ENCODE measurements at regions not wholly inside any gene's neighbourhood (a gene's known extent, or its start where the extent isn't known, plus 50 kb on each side); places are given as distances from the start of the nearest gene placed in this dataset.
"Not testable (repeated sequence)": the region's sequence is repeated elsewhere in the genome, so short reads cannot be mapped to it uniquely, and the experiment has no call there.

DNA sequence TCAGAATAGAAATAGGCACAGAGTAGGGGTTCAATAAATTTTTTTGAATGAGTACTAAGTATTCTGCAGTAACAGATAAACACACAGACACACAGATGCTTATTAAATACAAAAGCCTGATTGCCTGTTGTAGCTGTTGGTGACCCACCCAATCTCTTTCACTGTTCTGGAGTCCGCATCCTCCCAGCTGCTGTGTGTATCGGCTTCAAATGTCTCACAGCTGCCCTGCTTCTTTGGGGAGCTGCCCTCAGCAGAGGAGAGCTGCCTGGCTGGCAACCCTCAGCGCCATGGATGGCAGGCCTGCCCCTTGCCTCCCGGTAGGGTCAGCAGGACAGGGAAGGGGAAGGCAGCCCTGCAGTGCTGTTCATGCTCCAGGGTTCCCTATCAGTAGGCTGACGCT is 50.5 kb upstream of the PRNP start:
- no peak for DNase-seq

DNA sequence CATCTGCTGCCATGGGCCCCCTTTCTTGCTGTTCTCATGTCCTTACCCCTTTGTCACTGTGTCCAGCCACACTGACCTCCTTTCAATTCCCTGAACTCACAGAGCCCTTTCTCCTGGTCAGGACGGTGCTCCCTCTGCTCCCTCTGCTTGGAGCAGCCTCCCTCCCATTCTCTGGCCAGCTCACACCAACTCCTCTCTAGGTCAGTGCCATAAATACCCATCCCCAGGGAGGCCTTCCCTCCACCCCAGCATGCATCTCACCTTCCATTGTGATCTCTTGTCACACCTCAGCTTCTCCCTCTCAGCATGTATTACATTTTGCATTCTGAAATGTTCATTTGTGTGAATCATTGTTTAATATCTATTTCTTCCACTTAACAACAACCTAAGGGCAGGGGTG is 50.9 kb upstream of the PRNP start:
- DNase-seq: no peak

DNA sequence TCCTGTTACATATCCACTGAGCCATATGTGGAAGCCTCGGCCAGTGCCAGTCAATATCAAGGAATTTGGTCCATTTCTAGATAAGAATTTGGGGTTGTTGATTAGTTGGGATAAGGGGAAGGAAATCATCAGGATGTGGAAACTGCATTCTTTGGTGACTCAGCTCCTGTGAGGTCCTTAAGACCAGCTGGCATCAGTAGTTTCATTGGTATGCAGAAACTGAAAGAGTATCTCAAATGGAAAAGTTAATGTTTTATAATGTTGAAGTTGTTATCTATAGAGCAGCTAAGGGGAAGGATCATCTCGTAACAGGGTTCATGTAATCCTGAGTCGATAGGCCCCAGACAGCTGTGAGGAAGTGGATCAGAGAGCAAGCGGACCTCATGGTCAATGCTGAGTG is 52.5 kb upstream of the PRNP start:
- no peak for DNase-seq

DNA sequence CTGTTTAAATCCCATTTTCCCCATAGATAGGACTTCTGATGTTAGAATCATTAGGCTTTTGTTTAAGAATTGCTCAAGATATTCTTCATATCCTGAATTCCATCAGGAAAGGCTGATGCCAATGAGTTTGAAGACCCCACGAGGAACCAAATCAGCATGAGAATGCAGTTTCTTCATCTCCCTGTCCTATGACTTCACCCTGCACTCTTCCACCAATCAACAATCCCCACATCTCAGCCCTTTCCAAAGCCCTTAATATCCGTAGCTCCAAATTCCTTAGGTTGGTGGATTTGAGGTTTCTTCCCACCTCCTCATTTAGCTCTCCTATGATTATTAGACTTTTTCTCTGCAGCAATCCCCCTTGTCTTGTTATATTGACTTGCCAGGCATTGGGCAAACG is 52.9 kb upstream of the PRNP start:
- no peak for DNase-seq

DNA sequence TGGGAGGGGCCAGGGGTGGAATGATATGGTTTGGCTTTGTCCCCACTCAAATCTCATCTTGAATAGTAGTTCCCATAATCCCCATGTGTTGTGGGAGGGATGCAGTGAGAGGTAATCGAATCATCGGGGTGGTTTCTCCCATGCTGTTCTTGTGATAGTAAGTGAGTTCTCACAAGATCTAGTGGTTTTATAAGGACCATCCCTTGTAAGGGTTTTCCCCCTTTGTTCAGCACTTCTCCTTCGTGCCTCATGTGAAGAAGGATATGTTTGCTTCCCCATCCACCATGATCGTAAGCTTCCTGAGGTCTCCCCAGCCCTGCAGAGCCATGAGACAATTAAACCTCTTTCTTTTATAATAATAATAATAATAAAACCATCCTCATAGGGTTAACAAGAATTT is 53.4 kb upstream of the PRNP start:
- no peak for DNase-seq

DNA sequence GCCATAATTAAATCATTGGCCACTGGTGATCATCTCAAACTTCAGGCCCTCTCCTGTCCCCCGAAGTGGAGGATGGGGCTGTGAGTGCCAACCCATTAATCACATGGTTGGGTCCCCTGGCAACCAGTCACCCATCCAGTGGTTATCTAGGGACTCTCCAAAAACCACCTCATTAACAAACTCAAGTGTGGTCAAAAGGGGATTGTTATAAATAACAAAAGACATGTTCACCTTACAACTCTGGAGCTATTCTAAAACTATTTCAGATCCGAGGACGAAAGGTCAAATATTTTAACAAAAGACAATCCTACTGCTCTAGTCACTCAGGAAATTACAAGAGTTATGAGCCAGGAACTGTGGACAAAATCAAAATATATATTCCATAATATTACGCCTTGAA is 60.0 kb upstream of the PRNP start:
- DNase-seq: no peak

DNA sequence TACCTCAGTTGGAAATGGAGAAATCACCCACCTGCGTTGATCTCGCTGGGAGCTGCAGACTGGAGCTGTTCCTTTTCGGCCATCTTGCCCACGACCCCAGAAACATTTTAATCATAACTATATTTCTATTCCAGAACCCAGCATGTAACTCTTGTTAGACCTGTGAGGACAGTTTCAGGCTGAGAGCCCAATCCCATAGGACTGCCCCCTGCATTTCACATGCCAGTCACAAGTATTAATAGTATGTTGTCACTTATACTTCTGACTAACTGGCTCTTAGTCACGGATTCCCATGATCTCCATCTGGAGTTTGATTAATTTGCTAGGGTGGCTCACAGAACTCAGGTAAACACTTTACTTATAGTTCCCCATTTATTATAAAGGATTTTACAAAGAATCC is 60.6 kb upstream of the PRNP start:
- DNase-seq: no peak

DNA sequence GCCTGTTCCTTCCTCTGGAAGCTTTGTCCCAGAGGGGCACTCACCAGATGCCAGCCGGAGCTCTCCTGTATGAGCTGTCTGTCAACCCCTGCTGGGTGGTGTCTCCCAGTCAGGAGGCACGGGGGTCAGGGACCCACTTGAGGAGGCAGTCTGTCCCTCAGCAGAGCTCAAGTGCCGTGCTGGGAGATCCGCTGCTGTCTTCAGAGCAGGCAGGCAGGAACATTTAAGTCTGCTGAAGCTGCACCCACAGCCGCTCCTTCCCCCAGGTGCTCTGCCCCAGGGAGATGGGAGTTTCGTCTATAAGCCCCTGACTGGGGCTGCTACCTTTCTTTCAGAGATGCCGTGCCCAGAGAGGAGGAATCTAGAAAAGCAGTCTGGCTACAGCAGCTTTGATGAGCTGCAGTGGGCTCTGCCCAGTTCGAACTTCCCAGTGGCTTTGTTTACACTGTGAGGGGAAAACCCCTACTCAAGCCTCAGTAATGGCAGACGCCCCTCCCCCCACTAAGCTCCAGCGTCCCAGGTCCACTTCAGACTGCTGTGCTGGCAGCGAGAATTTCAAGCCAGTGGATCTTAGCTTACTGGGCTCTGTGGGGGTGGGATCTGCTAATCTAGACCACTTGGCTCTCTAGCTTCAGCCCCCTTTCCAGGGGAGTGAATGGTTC is 61.5 kb upstream of the PRNP start:
- not testable (repeated sequence) for DNase-seq

DNA sequence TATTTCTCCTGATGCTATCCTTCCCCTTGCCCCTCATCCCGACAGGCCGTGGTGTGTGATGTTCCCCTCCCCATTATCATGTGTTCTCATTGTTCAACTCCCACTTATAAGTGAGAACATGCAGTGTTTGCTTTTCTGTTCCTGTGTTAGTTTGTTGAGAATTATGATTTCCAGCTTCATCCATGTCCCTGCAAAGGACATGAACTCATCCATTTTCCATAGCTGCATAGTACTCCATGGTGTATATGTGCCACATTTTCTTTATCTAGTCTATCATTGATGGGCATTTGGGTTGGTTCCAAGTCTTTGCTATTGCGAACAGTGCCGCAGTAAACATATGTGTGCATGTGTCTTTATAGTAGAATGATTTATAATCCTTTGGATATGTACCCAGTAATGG is 67.1 kb upstream of the PRNP start:
- DNase-seq: not testable (repeated sequence)

DNA sequence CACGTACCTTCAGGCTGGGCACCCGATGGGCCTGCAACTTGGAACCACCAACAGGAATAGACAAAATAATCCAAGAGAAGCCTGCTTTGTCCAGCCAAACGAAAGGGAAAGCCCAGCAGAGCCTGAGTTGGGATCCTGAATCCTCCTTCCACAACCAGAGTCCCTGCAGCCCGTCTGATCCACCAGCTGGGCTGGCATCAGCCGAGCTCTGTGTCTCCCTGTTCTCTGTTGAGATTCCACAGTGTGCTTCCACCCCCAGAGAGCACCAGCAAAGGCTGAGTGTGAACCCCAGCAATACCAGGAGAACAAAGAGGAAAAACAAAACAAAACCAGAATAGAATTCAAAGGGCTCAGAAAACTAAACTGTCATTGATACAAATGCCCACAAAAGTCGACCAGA is 68.8 kb upstream of the PRNP start:
- no peak for DNase-seq

DNA sequence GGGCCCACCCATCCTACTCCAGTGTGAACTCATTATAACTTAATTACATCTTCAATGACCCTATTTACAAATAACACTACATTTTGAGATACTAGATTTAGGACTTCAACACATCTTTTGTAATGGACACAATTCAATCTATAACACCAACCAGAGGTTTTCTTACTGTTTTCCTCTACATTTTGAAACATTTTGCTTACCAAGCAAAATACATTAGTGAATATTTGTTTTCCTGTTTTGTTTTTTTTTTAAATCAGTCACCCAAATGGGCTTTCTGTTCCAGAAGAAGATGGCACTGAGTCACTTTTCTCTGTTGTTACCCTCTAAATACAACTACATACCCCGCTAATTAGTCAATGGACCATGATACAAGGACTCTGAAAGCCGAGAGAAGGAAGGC is 69.2 kb upstream of the PRNP start:
- no peak for DNase-seq

DNA sequence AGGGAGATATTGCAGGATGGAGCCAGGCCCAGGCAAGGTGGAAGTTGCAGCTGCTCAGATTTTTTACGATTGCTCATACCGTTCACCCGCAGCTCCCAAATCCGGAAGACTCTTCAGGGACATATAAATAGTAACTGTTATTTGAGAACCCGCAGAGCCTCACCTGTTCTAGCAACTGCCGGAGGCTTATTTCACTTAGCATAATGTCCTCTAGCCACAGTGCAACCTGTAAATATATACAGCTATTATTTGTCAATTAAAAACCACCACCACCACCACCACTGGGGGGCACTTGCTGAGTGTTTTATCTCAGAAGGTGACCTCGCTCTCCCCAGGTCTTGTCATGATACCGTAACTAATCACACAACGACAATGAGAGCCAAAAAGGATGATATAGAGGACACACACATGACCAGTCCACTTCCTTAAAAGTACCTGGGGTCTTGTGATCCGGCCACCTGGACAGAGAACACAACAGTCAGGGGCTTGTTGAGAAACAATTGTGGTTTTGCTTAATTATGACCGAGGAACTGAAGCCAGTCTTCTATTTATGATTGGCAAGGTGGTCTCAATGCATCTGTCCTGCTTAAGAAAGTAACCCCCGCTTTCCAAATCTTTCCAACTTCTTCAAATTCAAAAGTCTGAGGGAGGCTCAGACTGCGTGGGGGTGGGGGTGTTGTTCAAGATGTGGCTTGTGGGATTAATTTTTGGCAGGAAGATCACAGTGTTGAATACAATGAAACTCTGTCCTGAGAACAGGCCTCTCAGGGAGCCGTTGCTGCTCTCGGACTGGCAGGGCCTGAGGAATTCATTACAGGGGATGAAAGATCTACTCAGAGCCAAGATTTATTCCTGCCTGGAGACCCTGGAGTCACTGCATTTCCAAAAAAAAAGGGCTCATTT is 72.3 kb upstream of the PRNP start:
- peak; percentile 37 for DNase-seq

DNA sequence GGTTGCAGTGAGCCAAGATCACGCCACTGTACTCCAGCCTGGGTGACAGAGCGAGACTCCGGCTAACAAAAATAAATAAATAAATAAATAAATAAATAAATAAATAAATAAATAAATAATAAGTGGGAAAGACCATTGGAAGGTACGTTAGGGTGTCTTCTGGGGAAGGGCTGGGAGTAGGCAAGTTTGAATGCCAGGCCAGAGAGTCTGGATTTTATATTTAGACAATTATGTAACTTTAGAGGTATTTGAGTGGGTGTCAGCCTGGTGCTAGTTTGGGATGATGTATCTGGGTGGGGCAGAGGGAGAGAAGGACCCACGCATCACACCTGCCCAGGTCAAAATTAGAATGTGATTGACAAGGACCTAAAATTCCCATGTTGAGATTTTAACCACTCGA is 73.1 kb upstream of the PRNP start:
- DNase-seq: no peak

DNA sequence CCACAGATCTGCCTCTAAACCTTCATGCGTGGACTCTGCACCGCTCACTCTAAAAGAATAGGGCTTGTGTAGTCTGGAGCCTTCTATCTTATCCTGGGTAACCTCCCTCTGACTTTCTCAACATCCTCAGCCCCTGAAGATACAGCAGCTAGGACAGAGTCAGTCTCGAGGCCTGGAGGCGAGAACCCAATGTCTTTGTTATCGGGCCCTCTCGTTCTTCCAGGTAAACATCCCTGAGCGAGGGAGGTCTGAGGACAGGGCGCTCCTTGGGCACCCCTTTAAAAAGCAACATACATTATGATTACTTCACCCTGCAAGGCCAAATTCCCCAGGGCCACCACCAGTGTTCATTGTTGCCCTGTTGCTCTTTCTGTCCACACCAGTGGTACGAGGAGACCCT is 75.4 kb upstream of the PRNP start:
- no peak for DNase-seq

DNA sequence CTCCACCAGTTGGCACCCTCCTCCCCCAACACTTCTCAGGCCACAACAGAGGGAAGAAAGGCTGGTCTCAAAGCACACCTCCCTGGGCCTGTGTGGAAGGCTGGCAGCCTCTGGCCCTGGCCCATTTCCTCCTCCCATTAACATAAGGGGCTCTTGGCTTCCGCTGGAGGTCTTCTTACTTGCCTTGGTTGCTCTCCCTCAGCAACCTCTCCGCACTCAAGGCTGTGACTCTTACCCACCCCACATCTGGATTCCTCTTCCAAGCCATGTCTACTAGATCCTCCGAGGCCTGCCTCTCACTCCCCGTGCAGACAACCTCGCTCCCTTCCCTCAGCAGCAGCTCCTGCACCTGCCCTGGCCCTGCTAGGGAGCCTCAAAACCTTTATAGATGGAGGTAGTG is 76.7 kb upstream of the PRNP start:
- DNase-seq: no peak

DNA sequence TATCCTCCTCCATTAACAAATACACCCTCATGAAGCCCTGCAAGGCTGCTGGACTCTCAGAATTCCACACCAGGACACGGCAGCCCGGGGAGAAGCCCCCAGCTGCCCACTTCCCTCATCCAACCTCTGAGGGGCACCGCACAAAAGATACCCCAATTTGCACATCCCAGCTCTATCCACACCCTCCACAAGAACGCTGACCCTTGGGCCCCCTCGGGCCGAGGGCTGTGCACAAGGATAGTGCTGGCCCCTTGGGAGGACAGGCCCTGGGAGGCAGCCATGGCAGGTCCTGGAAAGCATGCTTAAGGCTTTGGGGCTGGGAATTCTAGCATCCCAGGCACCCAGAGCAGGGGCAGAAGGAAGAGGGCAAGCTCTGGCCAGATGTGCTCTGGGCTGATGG is 77.4 kb upstream of the PRNP start:
- DNase-seq: no peak

DNA sequence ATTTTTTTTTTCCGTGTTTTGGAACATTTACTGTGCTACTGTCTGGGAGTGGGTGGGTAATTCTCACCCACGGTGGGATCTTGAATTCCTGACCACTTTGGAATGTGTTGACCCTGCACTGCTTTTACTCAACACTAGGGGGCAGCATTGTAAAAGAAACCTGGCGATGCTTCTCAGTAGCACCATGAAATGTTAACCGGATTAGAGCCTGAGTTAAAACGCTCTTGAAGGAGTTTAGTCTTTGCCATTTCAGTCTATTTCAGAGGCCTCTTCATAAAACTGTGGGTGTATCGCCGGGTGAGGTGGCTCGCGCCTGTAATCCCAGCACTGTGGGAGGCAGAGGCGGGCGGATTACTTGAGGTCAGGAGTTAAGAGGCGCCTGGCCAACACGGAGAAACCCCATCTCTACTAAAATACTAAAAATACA is 79.0 kb upstream of the PRNP start:
- DNase-seq: no peak

DNA sequence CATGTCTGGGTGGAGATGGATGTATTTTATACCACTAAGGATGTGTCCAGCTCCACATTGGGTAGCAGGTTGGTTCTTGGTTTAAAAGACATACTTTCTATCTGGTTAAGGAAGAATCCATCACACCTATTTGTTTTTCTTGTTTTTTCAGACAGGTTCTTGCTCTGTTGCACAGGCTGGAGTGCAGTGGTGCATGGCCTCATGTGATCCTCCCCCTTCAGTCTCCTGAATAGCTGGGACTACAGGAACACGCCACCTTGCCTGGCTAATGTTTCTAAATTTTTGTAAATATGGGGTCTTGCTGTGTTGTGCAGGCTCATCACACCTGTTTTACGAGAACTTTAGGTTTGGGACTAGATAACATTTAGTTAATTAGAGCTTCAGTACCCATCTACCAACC is 80.2 kb upstream of the PRNP start:
- no peak for DNase-seq

DNA sequence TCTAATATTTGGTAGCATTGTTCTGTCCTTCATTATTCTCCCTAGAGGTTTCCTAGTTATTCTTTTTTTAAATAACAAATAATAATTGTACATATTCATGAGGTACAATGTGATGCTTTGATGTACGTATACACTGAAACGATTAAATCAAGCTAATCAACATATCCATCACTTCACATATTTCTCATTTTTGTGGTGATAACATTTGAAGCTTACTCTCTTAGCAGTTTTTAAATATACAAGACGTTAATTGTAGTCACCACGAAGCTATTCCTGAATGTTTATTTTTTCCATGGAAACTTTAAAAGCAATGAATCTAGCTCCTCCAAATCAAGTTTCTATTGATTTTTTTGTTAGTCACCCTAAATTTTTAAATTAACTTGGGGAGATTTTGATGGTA is 81.1 kb upstream of the PRNP start:
- DNase-seq: no peak

DNA sequence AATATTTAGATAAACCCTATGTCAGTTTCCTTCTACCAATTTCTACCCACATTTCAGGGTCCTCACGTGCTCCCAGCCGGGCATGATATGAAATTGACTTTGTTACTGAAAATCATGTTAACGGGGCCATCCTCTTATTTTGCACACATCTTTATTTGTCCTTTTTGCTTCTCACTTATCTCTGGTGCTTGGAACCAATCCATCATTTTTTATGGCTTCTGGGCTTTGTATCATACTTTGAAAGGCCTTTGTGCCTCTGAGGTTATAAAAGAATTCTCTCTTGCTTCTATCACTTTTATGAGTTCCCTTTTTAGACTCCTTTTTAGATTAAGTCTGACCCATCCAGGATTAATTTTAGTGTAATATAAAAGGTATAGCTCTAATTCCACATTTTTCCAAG is 81.7 kb upstream of the PRNP start:
- DNase-seq: no peak

DNA sequence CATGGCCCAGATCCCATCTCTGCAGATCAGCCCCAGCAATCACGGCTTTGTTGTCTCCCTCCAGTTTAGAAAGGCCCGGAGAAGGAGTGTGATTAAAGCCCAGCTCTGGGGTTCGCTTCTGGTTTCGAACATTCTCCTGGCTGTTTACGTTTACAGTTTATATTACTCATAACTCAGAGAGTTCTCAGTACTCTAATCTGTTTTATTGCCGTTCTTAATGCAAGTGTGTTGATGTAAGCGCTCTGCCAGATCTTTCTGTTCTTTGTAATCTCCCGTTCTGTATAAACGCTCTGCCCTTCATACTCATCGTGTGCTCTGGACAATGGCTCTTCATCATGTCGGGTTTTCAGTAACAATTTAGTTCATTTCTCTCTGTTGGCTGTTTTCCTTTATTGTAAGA is 82.5 kb upstream of the PRNP start:
- no peak for DNase-seq

DNA sequence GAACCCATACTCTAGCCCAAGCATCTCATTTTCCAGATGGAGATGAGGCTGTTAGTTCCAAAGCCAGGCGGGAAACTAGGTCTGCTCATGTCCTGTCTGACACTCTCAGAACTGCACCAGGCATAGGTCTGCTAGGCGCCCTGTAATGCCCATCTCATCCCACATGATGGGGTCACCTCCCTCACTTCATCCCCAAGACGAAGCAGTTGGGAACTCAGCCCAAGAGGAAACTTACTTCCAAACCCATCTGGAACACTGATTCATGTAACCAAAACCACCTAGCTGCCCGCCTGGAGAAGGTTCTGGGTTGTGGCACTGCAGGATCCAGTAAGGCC is 84.0 kb upstream of the PRNP start:
- no peak for DNase-seq

DNA sequence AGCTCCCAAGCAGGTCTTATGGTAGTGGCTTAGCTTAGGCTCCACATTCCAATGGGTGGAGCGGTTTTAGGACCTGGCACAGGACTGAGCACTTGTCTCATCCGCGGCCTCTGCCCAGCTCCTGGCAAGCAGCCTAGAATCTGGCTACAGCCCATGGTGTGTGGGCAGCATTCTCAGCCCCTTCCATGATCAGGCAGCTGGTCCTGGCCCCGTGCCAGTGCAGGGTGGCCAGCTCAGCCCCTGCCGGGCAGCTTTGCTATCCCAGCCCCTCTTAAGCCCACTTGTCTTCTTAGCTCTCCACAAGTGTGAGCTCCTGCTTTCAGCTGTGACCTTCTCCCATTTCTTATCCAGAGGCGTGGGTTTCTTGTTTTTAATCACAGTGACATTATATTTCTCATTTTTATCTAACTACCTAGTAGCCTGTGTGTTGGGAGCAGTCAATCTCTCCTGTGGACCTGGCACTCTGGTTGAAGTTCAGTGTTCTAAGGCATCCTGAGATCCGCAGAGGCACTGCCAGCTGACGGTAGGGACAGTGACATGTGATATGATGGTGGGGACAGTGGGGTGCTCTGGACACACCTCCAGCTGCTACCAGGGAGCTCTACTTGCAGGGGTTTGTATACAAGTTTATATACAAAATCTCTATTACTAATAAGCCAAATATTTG is 84.5 kb upstream of the PRNP start:
- peak; percentile 83 for DNase-seq
